GM04504 (cell line): ENCODE measurements at regions not wholly inside any gene's neighbourhood (a gene's known extent, or its start where the extent isn't known, plus 50 kb on each side); places are given as distances from the start of the nearest gene placed in this dataset.

Source experiments
- DNase-seq: peaks from one replicate; pipeline ENCODE4 v3.0.0-alpha.2; 2012; ENCODE audit warnings: low read depth

GRCh38 chr9:13387734-13388067 lies 108.2 kb upstream of the MPDZ start:
- no peak for DNase-seq

- peak; percentile 73 for DNase-seq
Measured at GRCh38 chr9:13386935-13387733, 107.6 kb upstream of the MPDZ start.

DNA sequence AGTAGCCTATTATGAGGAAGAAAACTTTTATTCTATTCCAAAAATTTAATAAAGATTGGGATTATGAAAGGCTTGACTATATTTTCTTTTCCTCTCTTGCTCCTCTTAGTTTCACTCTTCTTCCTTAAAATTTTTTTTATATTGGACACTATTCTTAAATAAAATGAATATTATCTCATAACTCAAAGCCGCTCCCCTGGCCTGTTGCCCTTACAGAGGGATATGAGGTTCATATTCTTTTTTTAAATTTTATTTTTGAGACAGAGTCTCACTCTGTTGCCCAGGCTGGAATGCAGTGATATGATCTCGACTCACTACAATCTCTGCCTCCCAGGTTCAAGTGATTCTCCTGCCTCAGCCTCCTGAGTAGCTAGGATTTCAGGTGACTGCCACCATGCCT lies 106.8 kb upstream of the MPDZ start:
- DNase-seq = no peak

DNA sequence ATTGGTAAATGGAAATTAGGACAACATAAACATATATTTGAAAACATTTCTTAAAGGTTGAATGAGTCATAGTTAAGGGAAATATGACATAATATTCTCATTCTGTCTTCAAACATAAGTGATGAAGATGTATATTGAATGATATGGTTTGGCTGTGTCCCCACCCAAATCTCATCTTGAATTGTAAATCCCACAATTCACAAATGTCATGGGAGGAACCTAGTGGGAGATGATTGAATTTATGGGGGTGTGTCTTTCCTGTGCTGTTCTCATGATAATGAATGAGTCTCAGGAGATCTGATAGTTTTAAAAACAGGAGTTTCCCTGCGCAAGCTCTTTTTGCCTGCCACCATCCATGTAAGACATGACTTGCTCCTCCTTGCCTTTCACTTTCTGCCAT lies 104.4 kb upstream of the MPDZ start:
- no peak for DNase-seq

GRCh38 chr9:13383216-13383615 lies 103.7 kb upstream of the MPDZ start:
- no peak for DNase-seq

GRCh38 chr9:13382595-13382994 lies 103.1 kb upstream of the MPDZ start:
- no peak for DNase-seq

DNA sequence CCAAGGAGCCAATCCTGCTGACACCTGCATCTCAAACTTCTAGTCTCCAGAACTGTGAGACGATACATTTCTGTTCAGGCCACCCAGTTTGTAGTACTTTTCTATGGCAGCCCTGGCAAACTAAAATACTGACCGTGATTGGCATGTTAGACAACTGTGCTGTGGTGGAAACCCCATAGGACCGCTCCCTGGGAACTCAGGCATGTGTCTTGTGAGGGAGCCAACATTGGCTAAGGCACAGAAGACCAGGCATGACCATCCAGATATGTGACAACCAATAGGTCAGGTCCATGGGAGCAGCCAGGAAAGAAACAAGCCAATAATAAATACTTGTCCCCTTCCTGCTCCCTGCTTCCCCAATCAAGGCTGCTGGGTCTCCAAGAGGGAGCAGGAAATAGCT lies 101.4 kb upstream of the MPDZ start:
- DNase-seq = no peak

DNA sequence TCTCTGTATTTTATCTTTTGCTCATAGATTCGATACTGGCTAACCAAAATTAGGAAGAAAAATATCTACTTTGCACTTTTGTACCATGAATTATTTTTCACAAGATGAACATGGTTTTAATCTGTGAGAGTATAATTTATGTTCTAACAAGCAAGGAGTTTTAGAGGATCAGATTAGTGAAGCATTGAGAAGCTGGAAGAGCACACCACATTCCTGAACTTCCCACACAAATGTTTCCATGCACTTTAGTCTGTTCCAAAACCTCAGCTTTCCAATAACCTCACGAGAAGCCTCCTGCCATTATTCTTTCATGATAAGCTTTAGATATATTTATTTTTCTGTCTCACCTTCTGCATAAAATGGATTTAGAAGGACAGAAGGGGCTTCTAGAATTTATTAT lies 98.7 kb upstream of the MPDZ start:
- DNase-seq = peak; percentile 25

- peak; percentile 17 for DNase-seq
Measured at GRCh38 chr9:13377171-13377925, 97.9 kb upstream of the MPDZ start.

- DNase-seq = no peak
Measured at GRCh38 chr9:13372510-13372909, 93.0 kb upstream of the MPDZ start.

- no peak for DNase-seq
Measured at GRCh38 chr9:13369431-13369830, 89.9 kb upstream of the MPDZ start.

DNA sequence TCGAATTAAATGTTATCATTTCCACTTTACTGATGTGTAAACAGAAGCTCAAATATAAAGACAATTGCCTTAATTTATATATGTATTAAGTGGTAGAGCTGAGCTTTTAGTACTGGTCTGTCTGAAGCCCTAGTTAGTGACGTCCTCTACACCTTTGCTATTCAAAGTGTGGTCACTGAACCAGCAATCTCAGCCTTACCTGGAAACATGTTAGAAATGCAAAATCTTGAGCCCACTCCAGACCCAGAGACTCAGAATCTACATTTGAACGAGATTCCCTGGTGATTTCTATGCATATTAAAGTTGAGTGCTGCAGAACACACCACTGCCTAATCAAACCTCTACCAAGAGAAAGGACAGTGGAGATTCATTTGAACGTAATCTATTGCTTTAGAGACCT lies 88.3 kb upstream of the MPDZ start:
- DNase-seq = no peak

DNA sequence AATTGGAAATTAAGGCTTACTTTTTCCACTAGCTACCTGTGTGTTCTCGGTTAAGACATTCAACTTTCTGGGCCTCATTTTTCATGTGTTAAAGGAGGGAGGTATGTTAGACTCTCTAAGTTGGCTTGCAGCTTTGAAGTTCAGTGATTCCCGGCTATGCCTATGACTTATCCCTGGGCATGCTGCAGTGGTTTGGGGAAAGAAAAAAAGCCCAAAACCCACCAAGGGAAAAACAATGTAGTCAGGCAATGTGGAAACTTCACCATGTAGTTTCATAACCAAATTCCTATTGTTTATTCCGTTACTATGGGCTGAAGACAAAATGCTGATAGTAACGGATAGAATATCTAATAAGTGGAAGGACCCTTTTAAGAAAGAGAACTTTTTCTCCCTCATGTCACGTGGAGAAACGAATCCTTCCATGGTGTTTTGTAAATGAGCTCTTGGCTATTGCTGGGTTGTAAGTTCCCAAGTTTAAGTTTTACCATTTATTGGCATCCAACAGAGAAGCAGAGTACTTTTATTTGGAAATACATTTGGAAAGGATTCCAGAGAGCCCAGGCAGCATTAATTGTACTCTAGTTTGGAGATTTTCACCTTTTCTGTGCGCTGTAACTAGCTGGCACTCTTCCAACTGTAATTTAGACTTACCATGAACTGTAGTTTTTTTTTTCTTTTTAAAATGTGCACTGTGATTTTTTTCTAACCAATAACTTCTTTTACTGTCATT lies 84.9 kb upstream of the MPDZ start:
- DNase-seq = no peak

DNA sequence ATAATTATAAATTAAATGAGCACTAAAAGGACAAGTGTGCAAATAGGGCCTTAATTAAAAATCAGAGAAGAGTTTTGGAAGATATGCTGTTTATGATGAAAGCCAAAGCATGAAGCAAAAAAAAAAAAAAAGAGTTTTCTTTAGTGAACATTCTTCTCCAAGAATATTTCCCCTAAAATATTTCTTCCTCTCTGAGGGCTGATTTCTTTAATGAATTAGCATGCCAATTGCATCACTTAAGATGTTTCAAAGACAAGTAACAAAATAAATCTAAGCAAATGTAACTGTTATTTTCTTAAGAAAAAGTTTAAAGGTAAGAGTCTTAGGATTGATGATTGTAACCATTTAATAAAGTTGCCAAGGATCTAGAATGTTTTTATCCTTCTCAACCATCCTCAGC lies 81.6 kb upstream of the MPDZ start:
- DNase-seq = no peak

GRCh38 chr9:13360188-13360587 lies 80.7 kb upstream of the MPDZ start:
- no peak for DNase-seq

GRCh38 chr9:13358128-13358527 lies 78.6 kb upstream of the MPDZ start:
- DNase-seq = peak; percentile 50

GRCh38 chr9:13354733-13355132 lies 75.2 kb upstream of the MPDZ start:
- no peak for DNase-seq

- no peak for DNase-seq
Measured at GRCh38 chr9:13352451-13352979, 73.0 kb upstream of the MPDZ start.

DNA sequence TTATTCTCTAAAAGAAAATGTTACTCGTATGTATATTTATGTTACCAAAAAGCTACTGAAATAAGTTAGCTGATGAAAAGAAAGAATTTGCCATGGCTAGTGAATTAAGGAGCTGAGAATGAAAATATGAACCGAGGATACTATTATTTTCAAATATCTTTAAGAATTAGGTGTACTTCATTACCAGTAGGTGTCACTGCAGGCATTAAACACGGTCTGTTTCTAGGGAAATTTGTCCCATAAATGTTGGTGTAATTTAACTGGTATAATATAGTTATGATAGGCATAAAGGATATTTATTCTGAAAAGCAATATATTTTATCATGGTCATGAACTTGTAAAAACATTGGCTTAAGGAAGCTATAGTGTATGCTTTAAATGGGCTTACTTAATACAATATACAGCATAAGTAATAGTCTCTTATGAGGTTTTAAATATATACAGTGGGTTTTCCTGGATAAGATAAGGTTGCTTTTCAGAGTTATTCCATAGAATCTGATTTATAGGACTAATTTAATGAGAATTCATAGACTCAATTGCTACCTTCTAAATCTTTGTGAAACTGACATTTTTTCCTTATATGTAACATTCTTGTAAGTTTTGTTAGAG lies 72.4 kb upstream of the MPDZ start:
- peak; percentile 18 for DNase-seq

DNA sequence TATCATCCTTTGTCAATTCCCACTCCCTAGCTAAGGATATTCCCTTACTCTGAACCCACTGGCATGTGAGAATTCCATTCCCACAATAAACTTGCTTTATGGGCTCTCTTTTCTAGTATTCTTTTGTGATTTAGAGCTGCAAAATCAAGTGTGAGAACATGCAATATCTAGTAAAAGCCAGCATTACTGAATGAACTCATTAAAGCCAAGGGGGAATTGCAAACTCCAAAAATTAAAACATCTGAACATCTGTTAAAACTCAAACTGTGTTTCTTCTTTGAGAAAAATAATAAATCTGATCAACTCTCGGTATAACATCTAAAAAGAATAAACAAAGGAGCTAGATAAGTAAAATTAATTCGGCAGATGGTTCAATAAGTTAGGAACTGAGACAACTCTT lies 53.1 kb upstream of the MPDZ start:
- no peak for DNase-seq

- no peak for DNase-seq
Measured at GRCh38 chr9:13331320-13331719, 51.8 kb upstream of the MPDZ start.

DNA sequence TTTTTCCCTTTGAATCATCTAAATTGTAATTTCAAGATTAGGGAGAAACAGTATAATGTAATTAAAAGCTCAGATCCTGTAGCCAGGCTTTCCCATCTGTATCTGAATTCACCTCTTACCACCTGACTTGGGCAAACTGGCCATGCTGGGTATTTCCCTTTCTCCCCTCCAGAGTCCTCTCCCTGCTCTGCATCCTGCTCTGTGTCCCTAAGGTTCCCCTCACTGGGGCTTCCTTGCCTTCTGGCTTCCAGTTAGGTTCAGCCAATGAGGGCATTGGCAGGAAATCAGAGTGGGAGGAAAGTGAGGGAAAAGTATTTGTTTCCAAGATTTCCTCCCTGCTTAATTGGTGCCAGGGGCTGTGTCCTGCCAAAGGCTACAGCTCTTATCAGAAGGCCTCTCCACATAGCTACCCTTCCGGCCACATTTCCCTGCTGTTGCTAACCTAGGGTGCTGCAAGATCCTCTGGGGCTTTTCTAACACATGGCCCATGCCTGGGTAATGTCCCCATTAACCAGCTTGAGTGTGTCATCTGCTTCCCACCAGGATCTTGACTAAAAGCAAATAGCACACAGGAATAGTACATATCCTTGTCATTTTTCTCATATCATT lies 51.0 kb upstream of the MPDZ start:
- no peak for DNase-seq
